Natural killer cell (primary cell): ENCODE measurements at regions not wholly inside any gene's neighbourhood (a gene's known extent, or its start where the extent isn't known, plus 50 kb on each side); places are given as distances from the start of the nearest gene placed in this dataset.

ENCODE experiments used
- ATAC-seq, 3 donors: fragments of 150-1000 bp in 2 of 3; fragments of 200-7000 bp in 1 of 3; cut with Tn5 transposase; 1 replicate in 1 of 3; 2 replicates in 2 of 3; pipeline ENCODE4 v1.10.0; 2021; ENCODE audit warnings: mild to moderate bottlenecking in 2 of 3, moderate library complexity in 2 of 3
- DNase-seq, 2 donors: peaks; one replicate each; pipeline versions ENCODE4 v3.0.0 to v3.0.0-alpha.2; 2013 to 2021; ENCODE audit warnings: mixed read lengths in 1 of 2
- H3K27ac ChIP-seq: one replicate; pipeline ENCODE4 v1.5.1; 2013; ENCODE audit warnings: mild to moderate bottlenecking, low read length
- H3K27me3 ChIP-seq: one replicate; pipeline ENCODE4 v1.6.1; 2013; ENCODE audit warnings: low read length; ENCODE audit not compliant: control insufficient read depth, insufficient read depth
- H3K36me3 ChIP-seq: one replicate; pipeline ENCODE4 v1.6.1; 2013; ENCODE audit warnings: low read length; ENCODE audit not compliant: control insufficient read depth, insufficient read depth
- H3K4me1 ChIP-seq: one replicate; pipeline ENCODE4 v1.6.1; 2013; ENCODE audit warnings: low read length; ENCODE audit not compliant: control insufficient read depth, insufficient read depth
- H3K4me3 ChIP-seq: one replicate; pipeline ENCODE4 v1.5.1; 2013; ENCODE audit warnings: low read length
- H3K9me3 ChIP-seq: one replicate; pipeline ENCODE4 v1.6.1; 2013; ENCODE audit warnings: low read length; ENCODE audit not compliant: control insufficient read depth, insufficient read depth
- H3K27ac Mint-ChIP-seq, 2 donors: one replicate each; pipeline ENCODE4 v1.8.0; 2022; ENCODE audit warnings: mild to moderate bottlenecking in 2 of 2, mixed read lengths in 2 of 2, moderate library complexity in 1 of 2
- H3K27me3 Mint-ChIP-seq, 2 donors: one replicate each; pipeline ENCODE4 v1.8.0; 2022; ENCODE audit warnings: low read depth in 2 of 2, mixed read lengths in 2 of 2
- H3K36me3 Mint-ChIP-seq: one replicate; pipeline ENCODE4 v1.8.0; 2022; ENCODE audit warnings: mixed read lengths
- H3K4me1 Mint-ChIP-seq, 2 donors: one replicate each; pipeline ENCODE4 v1.8.0; 2022; ENCODE audit warnings: mixed read lengths in 2 of 2
- H3K4me3 Mint-ChIP-seq: one replicate; pipeline ENCODE4 v1.8.0; 2022; ENCODE audit warnings: mild to moderate bottlenecking, moderate library complexity, mixed read lengths
- H3K9me3 Mint-ChIP-seq, 2 donors: one replicate each; pipeline ENCODE4 v1.8.0; 2022; ENCODE audit warnings: mixed read lengths in 2 of 2
- CTCF ChIP-seq: fragments of 200-600 bp; IDR thresholded peaks from one replicate; pipeline ENCODE4 v1.8.0; 2022; ENCODE audit warnings: antibody characterized with exemption
- WGBS: methylation state at CpG from one replicate; pipeline ENCODE4 v1.1.7; 2013; ENCODE audit warnings: missing lambda C conversion rate; ENCODE audit not compliant: insufficient coverage; 5-methylcytosine and 5-hydroxymethylcytosine counted together
- intact Hi-C: fragments of 100-400 bp; cut with micrococcal nuclease; formaldehyde crosslinking; loops from one replicate; pipeline ENCODE4 v1.14.2; 2022

GRCh38 chr3:118544458-118544857 is 490.2 kb downstream of the IGSF11 start:
- Histone ChIP-seq H3K36me3 (no peaks in the 10 kb centered on the region), H3K9me3 (no peaks in the 10 kb centered on the region), H3K27me3 (no peaks in the 10 kb centered on the region), H3K4me1 (no peaks in the 10 kb centered on the region), H3K4me3 (no peak overlapping the region), H3K27ac (no peak overlapping the region)
- peaks cover 13 to 16% of the 10 kb centered on the region in 2 donors for H3K9me3 Mint-ChIP-seq
- DNase-seq: no peak
- no peaks in the 10 kb centered on the region for H3K4me1 Mint-ChIP-seq
- H3K4me3 Mint-ChIP-seq: no peak overlapping the region
- H3K36me3 Mint-ChIP-seq: no peaks in the 10 kb centered on the region
- no peak overlapping the region for H3K27ac Mint-ChIP-seq
- intact Hi-C loops: no loop called here
- ATAC-seq: no peak
- no peak for TF ChIP-seq CTCF
- 75% methylated on average over 5 of the region's 5 CpGs for WGBS
- H3K27me3 Mint-ChIP-seq: no peaks in the 10 kb centered on the region

GRCh38 chr3:118548434-118548833 is 486.2 kb downstream of the IGSF11 start:
- H3K27ac Mint-ChIP-seq: no peak overlapping the region
- no peaks in the 10 kb centered on the region for H3K36me3 Mint-ChIP-seq
- Histone ChIP-seq H3K9me3 (no peaks in the 10 kb centered on the region), H3K27me3 (no peaks in the 10 kb centered on the region), H3K4me1 (no peaks in the 10 kb centered on the region), H3K27ac (no peak overlapping the region), H3K36me3 (no peaks in the 10 kb centered on the region), H3K4me3 (no peak overlapping the region)
- no peak for TF ChIP-seq CTCF
- DNase-seq (no peak), ATAC-seq (no peak)
- intact Hi-C loops: no loop called here
- H3K4me1 Mint-ChIP-seq: no peaks in the 10 kb centered on the region
- WGBS: 100% methylated on average over 1 of the region's 4 CpGs
- no peak overlapping the region for H3K4me3 Mint-ChIP-seq
- no peaks in the 10 kb centered on the region for H3K27me3 Mint-ChIP-seq
- peaks cover 8 to 15% of the 10 kb centered on the region in 2 donors for H3K9me3 Mint-ChIP-seq

GRCh38 chr3:118550122-118550521 is 484.5 kb downstream of the IGSF11 start:
- Mint-ChIP-seq H3K27ac (no peak overlapping the region), H3K36me3 (no peaks in the 10 kb centered on the region), H3K27me3 (no peaks in the 10 kb centered on the region), H3K9me3 (peaks cover 8 to 12% of the 10 kb centered on the region in 2 donors), H3K4me3 (no peak overlapping the region), H3K4me1 (no peaks in the 10 kb centered on the region)
- no peak for TF ChIP-seq CTCF
- Histone ChIP-seq H3K36me3 (no peaks in the 10 kb centered on the region), H3K4me3 (no peak overlapping the region), H3K27me3 (no peaks in the 10 kb centered on the region), H3K9me3 (no peaks in the 10 kb centered on the region), H3K4me1 (no peaks in the 10 kb centered on the region), H3K27ac (no peak overlapping the region)
- DNase-seq (no peak), ATAC-seq (no peak)
- WGBS: 62% methylated on average over 2 of the region's 2 CpGs
- intact Hi-C loops: no loop called here

- Mint-ChIP-seq H3K4me1 (no peaks in the 10 kb centered on the region), H3K27me3 (no peaks in the 10 kb centered on the region), H3K4me3 (no peak overlapping the region), H3K9me3 (peaks cover 8 to 10% of the 10 kb centered on the region in 2 donors), H3K36me3 (no peaks in the 10 kb centered on the region), H3K27ac (no peak overlapping the region)
- H3K36me3 ChIP-seq: no peaks in the 10 kb centered on the region
- no peaks in the 10 kb centered on the region for H3K9me3 ChIP-seq
- no peaks in the 10 kb centered on the region for H3K27me3 ChIP-seq
- H3K4me1 ChIP-seq: no peaks in the 10 kb centered on the region
- no peak for DNase-seq
- no peak for ATAC-seq
- no peak overlapping the region for H3K4me3 ChIP-seq
- no peak for TF ChIP-seq CTCF
- H3K27ac ChIP-seq: no peak overlapping the region
- intact Hi-C loops: no loop called here
Observed at GRCh38 chr3:118550556-118550955, 484.1 kb downstream of the IGSF11 start.
